Right hindlimb (tissue), 1 donor: ENCODE measurements at regions not wholly inside any gene's neighbourhood (a gene's known extent, or its start where the extent isn't known, plus 50 kb on each side); places are given as distances from the start of the nearest gene placed in this dataset.

Experiments used
- DNase-seq: peaks from one replicate; pipeline ENCODE4 v3.0.0-alpha.2; 2018

DNA sequence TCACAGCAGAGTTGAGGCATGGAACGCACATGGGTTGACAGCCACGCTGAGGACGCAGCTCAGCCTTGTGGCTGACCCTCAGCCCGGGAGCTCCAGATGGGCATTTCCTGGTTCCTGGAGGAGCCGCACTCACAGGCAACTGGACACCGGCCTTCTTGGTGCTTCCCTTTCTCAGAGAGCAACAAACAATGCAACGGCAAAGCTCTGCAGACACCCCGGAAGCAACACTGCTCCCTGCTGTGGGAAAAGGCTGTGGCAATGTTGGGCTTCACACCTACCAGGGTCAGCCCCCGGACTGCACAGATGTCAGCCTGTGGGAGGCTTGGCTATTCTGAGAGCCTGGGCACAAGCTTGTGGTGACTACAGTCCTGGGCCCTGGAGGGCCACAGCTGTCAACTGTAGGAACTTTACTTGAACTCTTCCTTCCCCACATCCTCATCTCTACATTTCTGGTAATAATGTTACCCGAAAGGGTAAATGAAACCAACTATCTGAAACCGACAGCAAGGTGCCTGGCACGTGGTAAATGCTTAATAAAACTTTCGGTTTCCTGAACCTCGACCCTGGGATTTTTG is 597.5 kb upstream of the MKI67 start:
- DNase-seq: no peak

DNA sequence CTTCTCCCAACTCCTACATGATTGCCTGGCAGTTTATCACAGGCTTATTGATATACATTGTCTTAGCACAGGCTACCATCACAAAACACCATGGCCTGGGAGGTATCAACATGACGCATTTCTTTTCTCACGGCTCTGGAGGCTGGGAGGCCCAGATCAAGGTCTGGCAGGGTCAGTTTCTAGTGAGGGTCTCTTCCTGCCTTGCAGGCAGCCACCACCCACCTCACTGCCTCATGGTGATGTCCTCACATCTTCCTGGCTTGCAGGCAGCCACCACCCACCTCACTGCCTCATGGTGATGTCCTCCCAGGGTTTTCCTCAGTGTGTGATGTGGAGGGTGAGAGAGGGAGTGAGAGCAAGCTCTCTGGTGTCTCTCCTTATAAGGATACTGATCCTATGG is 599.3 kb upstream of the MKI67 start:
- no peak for DNase-seq

DNA sequence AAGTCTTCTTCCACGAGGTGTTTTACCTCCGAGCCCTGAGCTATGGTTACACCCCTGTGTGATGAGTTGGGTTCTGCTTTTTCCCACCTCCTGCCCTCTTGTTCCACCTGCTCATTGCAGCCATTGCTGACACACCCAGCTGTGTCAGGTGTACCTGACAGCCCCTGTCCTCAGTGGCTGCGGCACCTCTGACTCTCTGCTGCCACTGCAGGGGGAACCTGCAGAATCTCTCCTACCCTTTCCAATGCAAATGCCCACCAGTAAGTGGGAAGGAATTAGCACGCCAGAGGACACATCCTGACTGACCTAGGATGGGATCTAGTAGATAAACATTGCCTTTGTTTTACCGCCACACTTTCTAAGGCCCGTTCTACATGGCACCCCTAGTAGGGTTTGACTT is 600.9 kb upstream of the MKI67 start:
- DNase-seq: no peak

DNA sequence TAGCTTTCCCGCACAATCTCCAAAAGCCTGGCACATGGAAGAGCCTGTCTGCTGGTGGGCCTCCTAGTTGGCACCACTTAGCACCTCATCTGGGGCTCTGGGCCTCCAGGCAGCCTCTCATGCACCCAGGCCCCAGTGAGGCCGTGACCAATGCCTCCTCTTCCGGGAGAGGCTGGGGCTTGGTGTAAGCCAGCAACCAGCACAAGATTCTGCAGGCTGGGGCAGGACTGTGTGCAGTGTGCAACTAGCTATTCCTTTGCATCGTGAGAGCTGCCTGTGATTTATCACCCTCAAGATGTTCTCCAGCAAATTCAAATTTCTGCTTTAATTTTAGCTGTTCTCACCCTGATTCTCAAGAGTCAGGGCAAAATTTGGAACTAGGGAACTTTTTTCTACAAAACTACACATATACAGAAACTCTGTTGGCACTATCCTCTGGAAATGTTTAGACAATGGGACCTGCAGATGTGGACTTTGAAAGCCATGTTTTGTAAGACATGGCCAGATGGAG is 603.7 kb upstream of the MKI67 start:
- no peak for DNase-seq

DNA sequence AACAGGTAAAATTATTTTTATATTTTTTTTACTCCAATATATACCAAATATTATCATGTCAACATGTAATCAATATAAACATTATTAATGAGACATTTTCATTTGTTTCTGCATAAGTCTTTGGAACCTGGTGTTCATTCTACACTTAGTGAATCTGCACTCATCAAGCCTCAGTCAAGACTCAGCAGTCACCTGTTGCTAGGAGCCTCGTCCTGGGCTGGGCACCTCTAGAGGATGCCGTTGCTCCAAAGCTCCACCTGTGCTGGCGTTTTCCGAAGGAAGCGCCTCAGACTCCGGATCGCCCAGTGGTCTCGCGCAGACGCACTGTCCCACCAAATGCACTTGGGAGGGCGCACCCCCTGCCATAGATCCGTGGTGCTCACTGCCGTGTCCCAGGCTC is 604.7 kb upstream of the MKI67 start:
- DNase-seq: no peak

DNA sequence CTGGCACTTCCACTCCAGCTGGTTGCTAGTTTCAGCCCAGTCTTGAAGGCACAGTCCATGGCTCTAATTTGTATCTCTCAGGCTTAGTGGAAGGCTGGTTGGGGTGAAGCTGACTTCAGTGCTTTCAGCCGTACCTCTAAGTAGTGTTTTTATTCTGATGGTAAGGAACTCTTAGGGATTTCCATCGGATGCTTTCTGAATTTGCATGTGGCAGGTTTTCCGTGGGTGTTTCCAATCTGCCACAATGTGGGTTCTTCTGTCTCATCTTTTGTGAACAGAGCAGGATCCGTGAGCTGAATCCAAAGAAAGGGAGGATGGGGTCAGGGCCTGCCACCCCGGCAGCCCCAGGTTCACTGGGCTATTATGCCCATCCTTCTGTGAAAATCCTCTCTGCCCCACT is 607.9 kb upstream of the MKI67 start:
- no peak for DNase-seq

DNA sequence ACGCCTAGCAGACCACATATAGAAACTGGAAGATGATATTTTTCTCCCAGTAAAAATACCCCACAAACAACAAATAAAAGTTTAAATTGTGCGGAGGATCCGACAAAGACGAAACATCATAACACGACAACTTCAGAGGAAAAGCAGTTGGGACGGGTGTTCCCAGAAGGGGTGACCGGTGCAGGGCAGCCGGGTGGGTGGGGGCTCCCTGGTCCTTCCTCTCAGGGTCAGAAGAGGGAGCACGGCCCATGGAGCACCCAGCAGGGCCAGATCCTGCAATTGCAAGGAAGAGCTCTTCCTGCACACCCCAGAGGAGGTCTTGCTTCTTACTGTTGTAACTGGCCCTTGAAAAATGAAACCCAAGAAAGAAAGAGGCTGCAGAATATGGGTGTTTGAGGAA is 608.5 kb upstream of the MKI67 start:
- no peak for DNase-seq

DNA sequence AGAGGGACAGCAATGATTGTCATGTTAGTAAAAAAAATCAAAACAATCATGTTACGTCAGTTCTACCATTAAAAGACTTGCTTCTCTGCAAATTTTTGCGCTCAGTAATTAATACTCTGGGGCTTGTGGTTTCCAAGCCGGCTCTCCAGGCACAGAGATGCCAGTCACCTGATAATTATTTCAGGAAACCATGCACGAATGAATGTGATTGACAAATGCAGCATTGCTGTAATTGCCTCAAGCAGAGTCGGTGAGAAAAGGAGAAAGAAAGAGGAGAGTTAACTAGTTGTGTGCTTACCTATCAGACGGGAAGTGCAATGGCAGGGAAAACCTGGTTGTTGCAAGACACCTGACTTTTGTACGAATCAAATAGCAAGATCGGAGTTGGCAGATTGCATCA is 609.8 kb upstream of the MKI67 start:
- DNase-seq: no peak

DNA sequence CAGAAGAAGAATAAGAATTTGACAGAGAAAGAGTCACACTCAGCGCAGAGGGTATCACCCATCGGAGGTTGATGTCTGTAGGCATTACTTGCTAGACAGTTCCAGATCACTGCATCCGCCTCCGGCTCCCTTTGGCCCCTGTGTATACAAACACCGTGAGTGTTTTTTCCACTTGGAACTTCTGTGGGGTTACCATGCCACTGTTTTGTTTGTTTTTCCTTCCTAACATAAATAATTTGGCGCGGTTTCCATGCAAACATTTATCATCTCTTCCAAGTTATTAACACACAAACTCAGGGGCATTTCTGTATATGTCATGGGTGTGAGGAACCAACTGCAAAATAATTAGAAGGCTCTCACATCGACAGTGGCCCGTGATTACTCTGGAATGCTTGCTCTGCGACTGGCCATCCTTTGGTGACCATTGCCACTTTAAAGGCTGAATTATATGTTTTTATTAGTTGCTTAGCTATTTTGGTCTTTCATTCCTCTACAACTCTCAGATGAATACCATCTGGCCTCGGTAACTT is 612.2 kb upstream of the MKI67 start:
- no peak for DNase-seq

DNA sequence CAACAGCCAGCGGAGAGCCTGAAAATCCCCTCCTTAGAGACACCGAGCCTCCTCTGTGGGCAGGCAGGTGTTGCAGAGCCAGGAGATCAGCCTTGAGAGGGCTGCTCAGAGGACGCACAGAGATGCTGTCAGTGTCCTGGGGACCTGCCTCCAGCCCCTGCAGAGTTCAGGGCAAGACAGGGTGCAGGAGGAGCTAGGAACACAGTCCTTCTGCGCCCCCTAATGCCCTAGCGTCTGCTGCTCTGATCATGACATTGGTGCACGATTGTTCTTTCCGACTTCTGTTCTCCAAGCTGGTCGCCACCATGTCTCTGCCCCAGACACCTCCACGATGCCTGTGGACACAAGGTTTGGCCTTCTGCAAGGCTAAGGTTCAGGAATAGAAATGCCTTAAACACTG is 613.7 kb upstream of the MKI67 start:
- no peak for DNase-seq

DNA sequence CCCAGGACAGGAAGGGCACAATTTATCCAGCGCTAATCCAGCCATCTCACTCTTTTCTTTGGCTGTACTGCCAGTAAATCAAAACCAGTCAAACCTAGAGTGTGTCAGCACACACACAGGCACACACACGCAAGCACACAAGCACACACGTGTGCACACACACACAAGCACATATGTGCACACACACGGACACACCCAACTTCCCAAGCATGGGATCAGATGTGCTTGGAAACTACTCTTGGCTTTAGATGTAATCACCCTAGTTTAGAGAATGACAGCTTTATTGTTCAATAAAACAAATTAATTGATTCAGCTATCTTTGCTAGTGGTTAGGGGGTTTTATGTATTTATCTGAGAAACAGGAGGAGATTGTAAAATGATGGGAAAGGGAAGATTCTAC is 615.0 kb upstream of the MKI67 start:
- DNase-seq: no peak

DNA sequence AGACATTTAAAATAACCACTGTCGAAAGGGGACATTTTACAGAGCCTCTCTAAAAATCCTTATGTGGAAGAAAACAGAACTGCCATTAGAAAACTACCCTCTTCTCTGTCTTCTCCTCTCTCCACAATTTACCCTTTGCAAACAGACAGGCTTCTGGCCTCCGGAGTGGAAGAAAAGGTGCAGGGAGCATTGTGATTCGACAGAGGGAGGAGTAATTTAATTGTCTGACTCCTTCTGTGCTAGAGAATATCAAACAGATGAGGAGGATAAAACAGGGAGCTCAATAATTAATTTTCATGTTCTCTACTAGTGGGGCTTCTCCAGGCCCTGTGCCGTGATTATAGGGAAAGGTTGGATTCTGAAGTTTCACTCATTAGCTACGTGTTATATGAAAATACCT is 615.5 kb upstream of the MKI67 start:
- DNase-seq: no peak

DNA sequence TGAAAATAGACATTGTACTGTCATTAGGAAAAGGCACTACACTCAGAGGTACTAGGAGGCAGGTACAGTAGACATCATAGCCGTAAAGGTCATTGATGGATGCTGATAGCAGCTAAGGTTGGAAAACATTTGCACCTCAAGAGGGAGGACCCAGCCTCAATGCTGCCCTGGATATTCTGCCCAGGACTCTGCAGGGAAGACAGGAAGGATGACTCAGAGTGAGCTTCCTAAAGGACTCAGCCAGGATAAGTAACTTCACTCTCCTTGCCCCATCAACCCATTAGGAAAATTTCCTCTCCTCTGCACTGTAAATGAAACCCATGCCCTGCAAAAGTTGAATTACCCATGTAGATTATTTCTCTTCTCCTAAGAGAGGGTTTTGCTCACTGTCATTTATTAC is 617.9 kb upstream of the MKI67 start:
- no peak for DNase-seq

DNA sequence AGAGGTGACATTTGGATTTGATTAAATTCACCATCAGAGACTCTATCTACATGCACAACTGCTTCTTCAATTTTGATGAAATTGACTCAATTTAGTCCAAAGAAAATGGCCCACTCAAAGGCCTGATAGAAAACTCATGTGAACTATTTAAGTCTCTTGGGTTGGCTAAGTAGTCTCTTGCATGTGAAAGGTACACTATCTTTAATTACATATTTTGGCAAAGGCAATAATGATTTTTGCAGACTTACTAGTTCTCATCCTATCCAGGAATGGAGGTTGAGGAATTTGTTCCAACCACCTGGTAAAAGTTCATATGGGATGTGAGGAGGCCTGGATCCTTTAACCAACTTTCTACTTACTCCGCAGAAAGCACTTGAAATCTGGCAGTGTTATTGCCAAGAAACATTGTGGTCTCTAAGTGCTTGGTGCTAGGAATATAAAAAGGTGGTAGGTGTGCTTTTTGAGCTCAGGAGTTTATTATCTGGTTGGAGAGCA is 618.6 kb upstream of the MKI67 start:
- no peak for DNase-seq

DNA sequence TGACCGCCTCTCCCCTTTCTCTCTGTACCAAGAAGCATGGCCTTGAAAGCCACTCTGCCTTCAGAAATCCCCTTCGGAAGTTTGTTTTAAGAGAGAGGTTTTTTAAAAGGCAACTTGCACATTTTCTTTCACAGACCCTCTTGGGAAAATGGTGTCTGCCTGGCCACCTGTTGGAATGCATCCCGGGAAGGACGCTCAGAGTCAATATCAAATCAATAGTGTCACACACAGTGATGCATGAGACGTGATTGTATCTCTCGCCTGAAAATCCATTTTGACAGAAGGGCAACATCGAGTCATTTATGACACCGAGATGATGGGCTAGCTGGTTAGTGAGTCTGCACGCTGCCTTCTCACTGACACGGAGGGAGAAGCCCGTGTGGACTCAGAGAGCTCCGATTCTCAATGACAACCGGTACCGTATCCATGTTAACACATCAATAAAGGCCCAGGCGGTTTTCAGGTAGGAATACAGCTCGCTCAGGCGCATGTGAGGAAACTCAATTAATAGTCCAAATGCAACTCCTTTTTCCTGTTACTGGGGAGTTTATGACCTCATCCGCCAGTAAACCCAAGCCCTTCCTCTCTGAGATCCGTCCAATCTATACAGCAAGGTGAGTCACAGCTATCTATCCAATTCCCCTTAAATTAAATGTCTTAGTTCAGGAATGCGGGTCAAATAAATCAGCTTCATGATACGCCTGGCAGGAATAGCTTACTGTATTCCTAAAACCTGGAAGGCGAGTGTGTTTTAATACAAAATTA is 621.5 kb upstream of the MKI67 start:
- DNase-seq: no peak

DNA sequence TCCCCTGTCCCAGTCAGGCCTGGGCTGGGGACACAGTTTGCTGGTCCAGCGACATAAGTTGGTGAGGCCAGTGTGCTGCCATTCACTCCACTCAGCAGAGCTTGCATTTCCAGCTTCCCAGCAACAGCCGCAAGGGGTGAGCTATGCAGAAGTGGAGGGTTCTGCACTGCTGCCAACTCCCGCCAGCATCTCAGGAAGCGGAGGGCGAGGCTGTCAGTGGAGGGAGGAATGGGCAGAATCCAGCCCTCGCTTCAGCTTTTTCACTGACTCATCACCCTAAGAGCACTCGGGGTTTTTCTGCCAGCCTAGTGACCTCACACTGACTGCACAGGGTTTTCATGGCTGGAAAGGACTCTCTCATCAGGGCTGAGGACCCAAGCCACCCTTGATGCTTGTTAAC is 625.1 kb upstream of the MKI67 start:
- DNase-seq: peak; percentile 41

DNA sequence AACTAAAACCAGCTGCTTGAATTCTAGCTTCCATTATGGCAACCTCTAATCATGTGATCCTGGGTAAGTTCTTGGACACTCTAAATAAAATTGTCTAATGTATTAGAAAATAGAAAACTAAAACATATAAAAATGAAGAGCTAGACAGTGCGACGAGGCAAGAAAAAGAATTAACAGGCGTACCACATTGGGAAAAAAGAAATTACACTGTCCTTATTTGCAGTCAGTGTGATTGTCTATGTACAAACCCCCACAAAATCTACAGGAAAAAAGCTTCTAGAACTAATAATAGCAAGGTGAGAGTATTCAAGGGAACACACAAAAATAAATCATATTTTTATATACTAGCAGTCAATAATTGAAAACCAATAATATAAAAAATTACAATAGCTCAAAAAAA is 625.6 kb upstream of the MKI67 start:
- no peak for DNase-seq

DNA sequence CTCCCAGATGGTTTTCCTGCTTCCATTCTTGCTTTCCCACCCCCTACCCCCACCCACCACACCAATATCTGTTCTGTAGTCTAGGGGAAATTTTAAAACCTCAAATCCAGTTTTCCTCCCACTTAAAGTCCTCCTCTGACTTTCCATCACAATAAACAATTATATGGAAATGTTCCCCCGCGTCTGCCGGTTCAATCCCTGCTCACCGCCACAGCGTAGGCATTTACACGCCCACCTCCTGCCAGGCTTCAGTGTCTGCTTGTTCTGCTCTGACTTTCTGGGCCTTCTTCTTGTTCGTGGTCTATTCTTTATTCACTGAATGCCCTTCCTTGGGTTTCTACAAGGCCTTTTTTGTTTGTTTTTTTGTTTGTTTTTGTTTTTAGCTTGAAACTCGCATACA is 633.0 kb upstream of the MKI67 start:
- DNase-seq: no peak

DNA sequence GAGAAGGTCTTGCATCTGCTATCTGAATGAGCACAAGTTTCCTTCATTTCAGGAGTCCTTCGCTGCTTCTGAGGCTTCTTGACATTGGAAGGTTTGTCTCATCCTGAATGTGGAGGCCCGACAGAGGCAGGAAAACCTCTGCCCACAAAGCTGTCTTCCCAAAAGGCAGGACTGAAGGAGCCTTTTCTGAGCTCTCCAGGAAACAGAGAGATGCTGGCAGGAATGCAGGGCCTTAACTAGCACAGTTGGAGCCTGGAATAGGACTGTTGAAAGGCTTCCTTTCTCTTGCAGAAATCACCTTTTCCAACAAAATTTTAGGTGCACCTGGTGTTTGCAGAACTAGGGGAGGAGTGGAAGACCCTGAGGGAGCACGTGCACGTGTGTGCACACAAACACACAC is 637.4 kb upstream of the MKI67 start:
- no peak for DNase-seq

DNA sequence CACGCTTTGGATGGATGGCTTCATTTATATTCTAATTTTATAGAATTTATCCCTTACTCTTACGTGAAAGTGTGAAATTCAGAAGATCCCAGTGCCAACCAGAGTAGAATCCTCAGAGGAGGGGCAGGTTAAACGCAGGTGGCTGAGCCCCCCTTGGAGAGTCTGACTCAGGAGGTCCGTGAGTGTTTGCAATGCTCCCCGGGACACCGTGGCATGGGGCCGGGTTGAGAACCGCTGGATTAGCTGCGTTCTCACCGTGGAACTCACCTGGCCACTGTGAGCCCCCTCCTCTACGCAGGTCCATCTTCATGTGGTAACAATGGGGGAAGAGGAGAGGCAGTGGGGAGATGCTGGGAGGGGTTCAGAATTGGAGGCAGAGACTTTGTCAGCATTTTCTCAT is 638.0 kb upstream of the MKI67 start:
- no peak for DNase-seq

DNA sequence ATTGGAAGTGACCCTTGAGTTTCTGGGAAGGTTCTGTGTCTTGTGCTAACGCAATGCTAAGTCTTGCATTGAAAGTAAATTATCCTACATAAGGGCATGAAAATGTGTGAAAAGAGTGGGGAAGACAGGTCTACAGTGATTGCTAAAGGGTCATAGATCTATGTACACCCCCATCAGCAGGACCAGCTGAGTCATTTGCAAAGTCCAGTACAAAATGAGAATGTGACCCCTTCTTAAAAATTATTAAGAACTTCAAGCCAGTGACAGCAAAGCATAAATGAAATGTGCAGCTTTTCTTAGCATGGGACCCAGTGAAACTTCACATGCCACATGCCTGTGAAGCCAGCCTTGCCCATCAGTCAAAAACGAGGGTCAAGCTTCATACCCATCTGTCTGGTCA is 640.7 kb upstream of the MKI67 start:
- DNase-seq: no peak

DNA sequence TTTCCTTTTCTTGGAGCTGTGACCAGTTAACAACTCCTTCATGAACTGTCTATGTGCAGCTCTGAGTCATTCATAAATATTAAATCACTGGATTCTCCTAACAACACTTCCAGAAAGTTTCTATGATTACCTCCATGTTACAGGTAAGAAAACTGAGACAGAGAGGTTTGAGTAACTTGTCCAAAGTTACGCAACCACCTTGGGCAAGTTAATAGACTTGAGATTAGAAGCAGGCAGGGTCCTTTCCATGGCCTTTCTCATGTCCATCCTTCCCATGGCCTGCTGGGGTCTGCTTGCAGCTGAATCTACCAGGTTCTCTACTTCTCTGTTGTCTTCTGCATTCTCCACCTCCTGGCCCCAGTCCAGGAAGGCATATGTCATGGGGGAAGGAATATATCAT is 648.8 kb upstream of the MKI67 start:
- no peak for DNase-seq

DNA sequence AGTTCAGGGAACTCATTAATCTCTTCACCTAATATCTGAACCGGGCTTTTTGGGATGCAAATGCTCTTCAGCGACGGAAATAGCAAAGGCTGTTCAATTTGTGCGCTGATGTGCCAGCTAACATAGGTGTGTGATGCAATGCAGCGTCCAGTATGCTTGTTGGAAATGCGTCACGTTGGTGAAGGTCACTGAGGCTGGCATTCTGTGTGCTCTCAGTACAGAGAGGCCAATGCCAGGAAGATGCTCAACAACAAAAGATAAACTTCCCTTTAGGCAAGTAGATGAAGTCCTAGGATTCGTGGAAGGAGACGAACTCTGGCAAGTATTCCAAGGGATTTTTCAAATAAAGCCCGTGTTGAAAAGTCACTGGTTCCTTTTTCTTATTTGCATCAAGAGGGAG is 649.5 kb upstream of the MKI67 start:
- DNase-seq: no peak

DNA sequence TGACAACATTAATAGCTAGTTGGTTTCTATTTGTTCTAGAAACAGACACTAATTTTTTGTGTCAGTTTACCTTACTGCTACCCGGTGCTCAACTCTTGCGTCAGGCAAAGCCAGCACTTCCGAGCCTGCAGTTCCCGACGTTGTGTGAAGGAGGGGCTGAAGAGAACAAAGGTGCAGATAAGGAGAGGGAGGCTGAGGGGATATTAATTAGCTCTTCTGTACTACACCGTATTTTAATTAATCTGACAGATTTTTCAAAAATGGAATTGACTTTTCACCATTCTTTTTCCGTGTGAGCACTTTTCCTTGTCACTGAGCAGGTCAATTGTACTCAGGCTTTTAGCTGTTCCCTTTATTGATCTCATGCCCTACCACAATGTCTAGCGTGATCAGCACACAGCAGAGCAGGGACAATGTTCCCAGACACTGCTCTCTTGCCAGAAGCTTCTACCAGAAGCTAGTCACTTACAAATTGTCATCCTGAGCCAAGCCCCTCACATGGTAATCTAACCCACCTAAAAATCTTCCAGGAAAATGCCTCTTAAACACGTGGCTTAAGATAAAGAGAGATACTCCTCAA is 650.5 kb upstream of the MKI67 start:
- DNase-seq: no peak
